Lower leg skin (tissue), 3 donors: ENCODE measurements at regions not wholly inside any gene's neighbourhood (a gene's known extent, or its start where the extent isn't known, plus 50 kb on each side); places are given as distances from the start of the nearest gene placed in this dataset.

Experiments used
- CTCF ChIP-seq, 3 donors: fragments of 450-650 bp; IDR thresholded peaks; one replicate each; pipeline ENCODE4 v1.5.1; 2016; ENCODE audit warnings: antibody characterized with exemption in 3 of 3, mild to moderate bottlenecking in 3 of 3, moderate library complexity in 2 of 3
- POLR2A ChIP-seq, 2 donors: fragments of 450-650 bp; IDR thresholded peaks; one replicate each; pipeline ENCODE4 v1.6.1; 2016 to 2017; ENCODE audit warnings: antibody characterized with exemption in 2 of 2, mild to moderate bottlenecking in 1 of 2, moderate library complexity in 1 of 2

- no peak for TF ChIP-seq CTCF (IDR thresholded peaks at IDR 0.05)
- no peak for TF ChIP-seq POLR2A (IDR thresholded peaks at IDR 0.05)
Measured at GRCh38 chr4:71689822-71690221, 94.1 kb downstream of the GC start.
